HG02759 (cell line): ENCODE measurements at regions not wholly inside any gene's neighbourhood (a gene's known extent, or its start where the extent isn't known, plus 50 kb on each side); places are given as distances from the start of the nearest gene placed in this dataset.
"Not testable (repeated sequence)": the region's sequence is repeated elsewhere in the genome, so short reads cannot be mapped to it uniquely, and the experiment has no call there.

Experiments
- ATAC-seq: cut with Tn5 transposase; IDR thresholded peaks from one replicate; pipeline ENCODE4 v1.9.1; 2021; ENCODE audit warnings: mild to moderate bottlenecking, moderate library complexity; ENCODE audit not compliant: unreplicated experiment

DNA sequence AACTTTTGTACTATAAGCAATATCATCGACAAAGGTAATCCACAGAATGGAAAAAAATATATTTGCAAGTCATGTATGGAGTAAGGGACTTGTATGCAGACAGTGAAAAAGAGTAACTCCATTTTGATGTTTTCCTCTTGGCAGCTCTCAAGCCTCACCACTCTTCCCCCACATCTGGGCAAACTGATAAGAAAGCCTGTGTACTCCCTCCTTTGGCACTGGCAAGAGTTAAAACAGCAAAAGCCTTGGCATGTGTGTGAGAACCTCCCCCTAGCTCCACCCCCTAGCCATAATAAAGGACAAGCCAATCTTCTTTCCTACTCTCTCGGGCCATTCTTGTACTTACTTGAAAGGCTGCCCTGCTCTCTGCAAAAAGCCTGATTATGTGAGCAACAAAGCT lies 335.2 kb downstream of the LRATD1 start:
- ATAC-seq = no peak

DNA sequence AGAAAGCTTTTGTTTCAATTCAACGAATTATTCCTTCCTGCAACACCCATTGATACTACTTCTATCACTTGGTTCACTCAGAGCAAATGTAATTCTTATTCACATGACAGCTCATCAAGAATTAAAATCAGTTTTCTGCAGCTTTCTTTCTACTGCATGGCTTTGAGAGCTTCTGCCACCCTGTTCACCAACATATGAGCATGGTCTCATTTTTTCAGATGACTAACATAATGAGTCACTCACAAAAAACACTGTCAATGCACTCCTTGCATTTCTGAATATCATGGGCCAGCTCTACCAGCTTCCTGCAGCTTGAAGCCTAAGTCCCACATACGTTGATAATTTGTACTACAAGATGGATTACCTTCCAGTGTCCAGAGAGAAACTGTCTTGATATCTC lies 342.9 kb downstream of the LRATD1 start:
- no peak for ATAC-seq

DNA sequence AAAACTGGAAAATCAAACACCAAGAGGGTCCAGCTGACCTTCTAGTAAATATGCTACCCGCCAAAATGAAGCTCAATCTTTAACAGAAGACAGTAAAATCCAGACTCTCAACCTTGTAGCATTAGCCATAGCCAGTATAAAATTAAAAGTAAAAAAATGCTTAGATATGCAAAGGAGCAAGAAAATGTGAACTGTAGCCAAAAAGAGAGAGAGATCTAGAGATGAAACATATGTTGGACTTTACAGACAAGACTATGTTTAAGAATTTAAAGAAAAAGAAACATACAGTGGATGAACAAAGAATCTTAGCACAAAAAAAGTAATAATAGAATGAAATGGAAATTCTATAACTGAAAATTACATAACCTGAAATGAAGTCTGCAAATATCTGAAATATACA lies 344.5 kb downstream of the LRATD1 start:
- no peak for ATAC-seq

DNA sequence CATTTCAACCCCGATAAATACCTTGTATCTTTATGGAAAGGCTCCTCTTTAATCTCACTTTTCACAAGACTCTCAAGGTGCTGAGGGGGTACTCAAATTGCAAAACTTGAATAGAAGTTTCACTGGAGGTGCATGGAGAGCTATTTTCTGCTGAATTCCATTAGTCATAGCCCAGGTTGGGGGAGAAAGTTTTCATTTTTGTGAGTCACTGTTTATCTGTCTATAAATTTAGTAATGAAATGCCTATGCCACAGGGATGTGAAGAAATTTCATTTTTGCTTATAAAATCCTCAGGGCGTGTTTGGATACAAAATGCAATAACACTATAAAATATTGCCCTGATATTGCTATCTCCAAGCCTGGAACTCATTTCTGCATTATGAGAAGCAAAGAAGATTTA lies 346.3 kb downstream of the LRATD1 start:
- no peak for ATAC-seq

DNA sequence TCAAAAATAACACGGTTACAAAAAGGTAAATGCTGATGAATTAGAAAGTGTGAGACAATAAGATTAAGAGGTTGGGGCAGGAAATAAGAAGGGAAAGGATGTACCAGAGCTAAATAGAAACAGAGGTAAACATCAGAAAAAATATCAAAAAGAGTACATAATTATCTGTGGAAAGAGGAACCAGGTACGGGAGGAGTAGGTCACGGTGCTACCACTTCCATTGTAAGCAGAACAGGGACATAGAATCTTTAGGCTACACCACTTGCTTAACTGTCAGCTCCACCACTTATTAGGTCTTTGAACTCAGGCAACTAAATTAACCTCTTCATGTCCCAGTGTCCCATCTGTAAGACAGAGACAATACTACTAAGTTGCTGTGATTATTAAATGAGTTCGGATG lies 350.3 kb downstream of the LRATD1 start:
- ATAC-seq = no peak

DNA sequence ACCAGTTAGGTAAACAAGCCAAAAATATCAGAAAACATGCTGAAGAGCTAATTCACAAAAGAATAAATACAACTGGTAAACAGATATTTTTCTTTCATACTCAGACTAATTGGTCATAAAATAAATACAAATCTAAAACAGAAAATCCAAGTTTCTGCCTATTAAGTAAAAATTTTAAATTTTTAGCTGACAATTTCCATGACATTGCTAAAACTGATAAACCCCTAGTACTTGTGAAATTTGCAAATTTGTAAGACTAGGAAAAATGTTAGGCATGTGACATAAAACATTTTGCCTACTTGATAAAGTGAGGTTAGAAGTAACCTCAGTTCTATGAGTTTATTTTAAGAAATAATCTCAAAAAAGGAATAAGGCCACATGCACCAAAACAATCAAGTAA lies 356.1 kb downstream of the LRATD1 start:
- no peak for ATAC-seq

DNA sequence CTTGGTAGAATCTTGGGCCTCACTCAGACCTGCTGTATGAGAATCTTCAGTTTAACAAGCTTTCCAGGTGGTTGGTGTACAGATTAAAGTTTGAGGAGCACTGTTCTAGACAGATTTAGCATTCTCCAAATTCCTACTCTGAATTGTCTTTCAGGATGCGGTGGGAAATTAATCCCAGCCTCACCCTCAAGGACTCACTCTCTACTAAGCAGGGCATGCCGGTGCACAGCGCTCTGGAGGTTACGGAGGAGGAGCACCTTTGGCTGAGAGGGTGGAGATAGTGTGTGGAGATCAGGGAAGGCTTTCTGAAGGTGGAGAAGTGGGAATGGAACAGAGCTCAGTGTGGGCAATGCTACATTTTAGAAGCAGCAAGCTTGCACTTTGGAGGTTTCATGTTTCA lies 359.2 kb downstream of the LRATD1 start:
- no peak for ATAC-seq

DNA sequence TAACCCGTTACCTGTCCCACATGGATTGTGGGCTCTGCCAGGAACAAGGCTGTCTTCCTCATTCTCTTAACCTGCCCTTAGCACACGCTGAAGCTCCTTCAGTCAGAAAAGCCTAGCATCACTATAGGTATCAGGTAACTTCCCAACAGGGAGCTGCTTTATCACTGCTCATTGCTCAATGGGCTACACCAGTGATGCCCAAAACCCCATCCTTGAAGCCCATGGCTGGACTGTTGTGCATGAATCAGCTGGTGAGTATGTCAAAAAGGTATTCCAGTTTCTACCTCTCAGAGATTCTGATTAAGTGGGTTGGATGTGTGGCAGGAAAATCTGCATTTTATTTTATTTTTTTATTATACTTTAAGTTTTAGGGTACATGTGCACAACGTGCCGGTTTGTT lies 362.2 kb downstream of the LRATD1 start:
- ATAC-seq = no peak

DNA sequence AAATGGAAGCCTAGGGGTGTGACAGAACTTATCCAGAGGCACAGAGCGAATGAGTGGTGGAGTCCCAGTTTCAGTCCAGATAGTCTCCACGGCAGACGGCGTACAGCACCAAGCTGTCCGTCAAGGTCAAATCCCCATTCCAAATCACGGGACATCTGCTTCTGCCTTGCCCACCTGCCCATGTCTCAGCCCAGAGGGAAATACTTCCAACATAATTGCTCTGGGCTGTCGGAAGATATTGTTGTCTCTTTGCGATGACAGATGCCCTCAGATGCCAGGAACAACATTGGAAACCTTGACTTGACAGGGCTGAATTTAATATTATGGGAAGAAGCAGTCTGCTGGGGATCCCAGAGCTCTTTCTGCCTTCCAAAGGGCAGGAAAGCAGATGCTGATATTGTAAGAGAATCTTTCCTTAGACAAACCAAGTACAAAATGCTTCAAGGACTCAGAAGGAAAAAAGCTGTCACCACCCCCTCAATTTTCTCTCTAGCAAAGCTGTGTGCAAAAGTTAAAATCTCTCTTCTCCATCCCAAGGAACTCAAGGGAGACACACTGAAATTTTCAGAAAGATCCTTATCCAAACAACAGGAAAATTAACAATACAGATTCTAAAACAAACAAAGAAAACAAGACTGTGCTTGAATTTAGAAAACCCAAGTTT lies 364.0 kb downstream of the LRATD1 start:
- ATAC-seq = no peak

DNA sequence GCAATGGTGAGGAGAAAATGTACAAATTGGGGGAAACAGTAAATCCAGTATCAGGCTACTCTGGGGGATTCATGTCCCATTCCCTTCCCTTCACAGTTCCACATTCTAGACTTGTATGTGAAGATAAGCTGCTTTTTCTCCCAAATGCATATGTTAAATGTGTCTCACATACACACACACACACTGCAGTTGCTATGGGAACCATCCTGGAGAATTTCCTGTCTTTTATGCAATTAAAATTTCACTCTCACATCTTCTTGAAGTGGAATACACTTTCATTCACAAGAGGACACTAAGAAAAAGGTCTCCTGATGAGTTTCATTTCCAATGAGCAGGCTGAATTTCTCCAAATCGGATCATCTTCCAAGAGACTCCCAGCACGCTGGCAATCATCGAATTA lies 366.0 kb downstream of the LRATD1 start:
- ATAC-seq = no peak

DNA sequence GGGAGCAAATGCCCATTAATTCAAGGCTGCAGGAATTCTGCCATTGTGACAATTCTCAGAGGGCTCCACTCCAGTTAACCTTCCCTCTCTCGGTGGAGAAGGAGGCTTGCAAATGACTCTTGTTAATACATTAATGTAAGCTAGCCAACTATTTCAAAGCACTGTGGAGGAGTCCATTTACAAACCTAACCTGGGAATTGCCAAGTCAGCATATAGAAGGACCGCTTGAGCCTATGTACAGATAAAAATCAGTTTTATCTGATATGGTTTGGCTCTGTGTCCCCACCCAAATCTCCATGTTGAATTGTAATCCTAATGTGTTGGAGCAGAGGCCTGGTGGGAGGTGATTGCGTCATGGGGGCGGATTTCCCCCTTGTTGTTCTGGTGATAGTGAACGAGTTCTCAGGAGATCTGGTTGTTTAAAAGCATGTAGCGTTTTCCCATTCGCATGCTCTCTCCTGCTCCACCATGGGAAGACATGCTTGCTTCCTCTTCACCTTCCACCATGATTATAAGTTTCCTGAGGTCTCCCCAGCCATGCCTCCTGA lies 366.7 kb downstream of the LRATD1 start:
- no peak for ATAC-seq

DNA sequence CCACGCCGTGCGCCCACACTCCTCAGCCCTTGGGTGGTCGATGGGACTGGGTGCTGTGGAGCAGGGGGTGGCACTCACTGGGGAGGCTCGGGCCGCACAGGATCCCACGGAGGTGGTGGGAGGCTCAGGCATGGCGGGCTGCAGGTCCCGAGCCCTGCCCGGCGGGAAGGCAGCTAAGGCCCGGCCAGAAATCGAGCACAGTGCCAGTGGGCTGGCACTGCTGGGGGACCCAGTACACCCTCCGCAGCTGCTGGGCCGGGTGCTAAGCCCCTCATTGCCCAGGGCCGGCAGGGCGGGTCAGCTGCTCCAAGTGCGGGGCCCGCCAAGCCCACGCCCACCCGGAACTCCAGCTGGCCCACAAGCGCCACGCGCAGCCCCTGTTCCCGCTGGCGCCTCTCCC lies 370.0 kb downstream of the LRATD1 start:
- ATAC-seq = not testable (repeated sequence)

DNA sequence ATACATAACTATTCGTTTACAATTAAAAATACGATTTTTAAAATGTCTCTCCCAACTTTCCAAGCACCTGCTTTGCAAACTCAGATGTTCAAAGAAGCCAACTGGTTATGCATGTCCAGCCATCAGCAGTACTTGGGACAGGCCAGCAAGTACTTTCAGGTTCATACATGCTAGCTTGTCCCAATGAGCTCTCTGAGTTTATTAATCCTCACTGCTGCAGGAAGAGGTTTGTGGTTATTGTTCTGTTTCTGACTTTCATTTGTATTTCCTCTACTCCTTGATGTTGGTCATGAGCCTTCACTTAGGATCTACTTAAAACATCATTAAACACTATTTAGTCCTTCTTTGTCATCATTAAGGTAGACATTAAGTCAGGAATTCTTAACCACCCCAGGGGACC lies 374.1 kb downstream of the LRATD1 start:
- ATAC-seq = no peak

DNA sequence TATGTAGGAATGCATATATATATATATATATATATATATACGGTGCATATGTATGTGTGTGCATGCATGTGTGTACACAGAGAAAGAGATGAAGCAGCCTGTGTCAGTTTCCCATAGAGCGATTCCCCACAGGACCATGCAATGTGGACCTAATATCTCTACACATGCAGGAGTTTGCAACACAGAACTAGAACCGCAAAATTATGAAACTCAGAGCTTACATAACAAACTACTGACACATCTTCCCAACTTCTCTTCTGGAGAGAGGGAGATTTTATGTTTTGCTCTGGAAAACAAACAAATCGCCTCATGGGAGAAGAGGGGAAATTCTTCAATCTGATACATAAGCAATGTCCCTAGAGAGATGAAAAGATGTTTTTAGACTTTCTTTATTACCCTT lies 377.2 kb downstream of the LRATD1 start:
- no peak for ATAC-seq

DNA sequence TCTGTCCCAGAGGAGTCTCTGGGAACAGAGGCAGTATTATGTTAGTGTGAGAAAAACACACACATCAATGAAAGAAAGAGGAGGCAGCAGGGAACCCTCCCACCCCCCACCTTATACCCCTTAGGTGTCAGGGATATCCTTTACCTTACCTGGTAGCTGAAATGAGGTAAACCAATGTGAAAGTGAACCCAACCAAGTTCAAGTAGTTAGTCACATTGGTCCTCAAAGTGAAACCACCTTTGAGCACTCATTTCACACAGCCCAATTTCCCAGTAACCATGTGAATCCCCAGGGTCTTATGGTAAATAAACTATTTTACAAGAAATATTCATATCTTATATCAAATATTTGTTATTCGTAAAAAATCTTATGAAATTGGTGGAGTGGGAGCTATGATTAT lies 377.8 kb downstream of the LRATD1 start:
- no peak for ATAC-seq

DNA sequence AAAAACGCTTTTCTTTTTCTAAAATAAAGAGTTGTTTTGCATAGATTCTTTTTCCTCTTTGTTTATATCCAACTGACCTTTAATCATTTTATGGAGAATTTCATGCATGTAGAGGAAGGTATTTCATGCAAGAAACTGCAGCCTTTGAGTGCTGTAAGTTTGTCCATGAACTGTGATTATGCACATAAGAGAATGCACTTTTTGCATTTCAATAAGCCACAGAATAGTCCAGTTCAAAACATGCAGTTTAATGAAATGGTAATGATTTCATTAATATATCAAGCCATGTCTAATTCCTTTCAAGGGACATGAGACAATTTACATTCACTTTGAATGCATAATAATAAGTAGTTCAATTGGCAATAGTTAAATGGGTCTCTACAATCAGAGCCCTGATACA lies 386.3 kb downstream of the LRATD1 start:
- ATAC-seq = no peak

DNA sequence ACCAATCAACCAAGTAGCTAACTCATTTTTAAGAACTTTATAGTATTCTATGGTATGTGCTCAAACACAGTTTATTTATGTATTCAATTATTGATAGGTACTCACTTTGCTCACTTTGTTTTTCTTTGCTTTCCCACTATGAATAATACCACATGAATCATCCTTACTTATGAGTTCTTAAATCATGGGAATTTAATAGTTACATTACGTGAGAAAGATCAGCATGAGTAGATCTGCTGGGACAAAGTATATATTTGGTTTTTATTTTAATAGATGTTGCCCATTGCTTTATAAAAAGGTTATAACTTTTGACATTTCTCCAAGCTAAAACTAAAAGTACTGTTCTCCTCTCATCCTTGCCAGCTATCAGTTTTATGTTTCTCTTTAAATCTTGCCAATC lies 390.7 kb downstream of the LRATD1 start:
- ATAC-seq = no peak

DNA sequence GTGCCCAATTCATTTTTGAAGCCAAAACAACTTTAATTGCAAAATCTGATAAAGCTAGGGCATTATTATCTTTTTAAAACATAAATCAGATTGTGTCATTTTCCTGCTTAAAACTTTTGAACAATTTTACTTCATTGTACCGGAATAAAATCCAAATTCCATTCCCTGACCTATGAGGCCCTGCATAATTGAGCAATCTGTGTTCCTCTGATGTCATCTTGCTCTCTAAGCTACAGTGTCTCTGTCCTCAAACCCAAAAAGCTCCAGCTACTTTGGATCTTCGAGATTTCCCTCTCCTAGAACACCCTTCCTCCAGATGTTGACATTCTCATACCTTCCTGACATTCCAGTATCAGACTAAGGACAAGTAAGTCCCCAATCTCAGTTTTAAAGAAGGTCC lies 395.9 kb downstream of the LRATD1 start:
- ATAC-seq = no peak

DNA sequence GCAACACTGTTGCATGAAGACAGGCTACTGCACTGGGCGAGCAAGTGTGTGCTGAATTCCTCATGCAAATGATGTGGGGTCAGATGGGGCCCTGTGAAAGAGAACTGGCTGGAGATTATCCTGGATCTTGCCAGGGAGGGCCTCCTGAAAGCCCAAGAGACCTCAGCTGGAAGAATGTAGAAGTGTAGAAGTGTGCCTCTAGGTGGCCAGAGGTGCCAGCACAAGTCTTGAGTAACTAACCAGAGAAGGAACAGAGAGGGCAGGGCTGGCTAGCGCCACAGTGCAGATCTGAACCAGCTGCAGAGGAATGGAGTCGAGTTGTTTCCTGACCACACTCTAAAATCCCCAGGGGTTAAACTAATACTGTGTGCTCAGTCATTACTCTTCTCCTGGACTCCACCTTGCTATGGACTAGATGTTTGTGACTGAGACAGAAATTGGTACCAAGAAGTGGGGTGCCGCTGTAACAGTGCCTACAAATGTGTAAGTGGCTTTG lies 399.3 kb downstream of the LRATD1 start:
- peak; percentile 93 for ATAC-seq

DNA sequence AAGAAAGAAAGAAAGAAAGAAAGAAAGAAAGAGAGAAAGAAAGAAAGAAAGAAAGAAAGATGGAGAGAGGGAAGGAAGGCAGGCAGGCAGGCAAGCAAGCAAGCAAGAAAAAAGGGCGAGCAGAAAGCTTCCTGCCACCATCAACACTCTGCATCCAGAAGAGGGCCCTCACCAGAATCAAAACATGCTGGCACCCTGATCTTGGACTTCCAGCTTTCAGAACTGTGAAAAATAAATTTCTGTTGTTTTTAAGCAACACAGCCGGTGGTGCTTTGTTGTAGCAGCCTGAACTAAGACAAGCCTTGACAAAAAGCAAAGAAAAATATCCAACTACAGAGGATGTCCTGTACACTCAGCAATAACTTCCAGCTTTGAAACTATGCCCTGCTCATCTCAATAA lies 401.7 kb downstream of the LRATD1 start:
- ATAC-seq = no peak

DNA sequence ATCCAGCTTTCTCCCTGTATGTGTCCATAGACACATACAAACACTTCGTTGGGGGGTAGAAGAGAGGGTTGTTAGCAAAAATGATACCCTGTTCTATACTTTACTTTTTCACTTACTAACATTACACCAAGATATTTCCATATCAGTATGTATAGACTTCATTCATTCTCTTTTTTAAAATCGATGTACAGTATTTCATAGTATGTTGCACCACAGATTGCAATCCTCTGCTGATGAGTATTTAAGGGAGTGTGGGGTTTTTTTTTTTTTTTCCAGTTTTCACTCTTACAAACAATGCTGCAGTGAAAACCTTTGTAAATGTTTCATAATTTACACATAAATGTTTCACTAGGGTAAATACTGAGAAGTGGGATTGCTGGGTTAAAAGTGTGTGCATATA lies 402.3 kb downstream of the LRATD1 start:
- no peak for ATAC-seq

DNA sequence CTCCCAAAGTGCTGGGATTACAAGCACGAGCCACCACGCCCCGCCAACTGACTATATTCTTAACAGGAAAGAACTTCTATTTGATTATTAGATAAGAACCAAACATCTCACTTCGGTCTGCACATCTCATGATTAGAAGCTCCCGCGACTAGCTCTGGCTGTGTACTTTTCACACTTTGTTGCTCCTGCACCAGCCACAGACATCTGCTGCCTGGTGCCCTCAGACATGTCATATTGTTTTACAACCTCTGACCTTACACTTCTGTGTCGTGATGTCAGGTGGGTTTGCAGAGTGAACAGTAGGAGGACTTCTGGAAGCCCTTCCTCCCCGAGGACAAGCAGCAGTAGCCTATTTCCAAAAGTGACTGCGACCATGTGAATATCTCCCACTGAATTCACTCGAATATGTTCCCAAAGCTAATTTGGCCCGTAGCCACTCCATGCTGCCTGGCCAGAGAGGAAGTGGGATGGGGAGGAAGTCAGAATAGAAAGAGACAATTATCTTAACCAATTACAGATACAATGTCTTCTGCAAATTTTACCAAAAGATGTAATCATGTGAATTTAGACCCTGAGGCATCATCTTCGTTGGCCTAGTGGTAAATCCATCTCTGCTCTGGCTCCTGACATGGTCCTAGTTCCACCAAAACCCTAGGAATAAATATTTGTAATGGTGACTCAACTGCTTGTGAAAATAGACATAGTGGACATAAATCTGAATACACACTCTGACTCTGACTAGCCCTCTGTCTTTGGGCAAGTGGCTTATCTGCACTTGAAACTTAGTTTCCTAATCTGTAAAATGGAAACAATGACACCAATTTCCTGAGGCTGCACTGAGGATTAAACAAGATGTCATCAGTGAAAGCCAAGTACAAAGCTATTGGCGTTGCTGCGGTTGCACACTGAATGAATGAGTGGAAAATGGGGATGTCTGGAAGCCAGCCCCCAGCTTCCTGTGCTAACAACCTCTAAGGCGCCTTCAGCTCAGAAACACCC lies 406.1 kb downstream of the LRATD1 start:
- ATAC-seq = no peak
